ENCODE measurements at regions not wholly inside any gene's neighbourhood (a gene's known extent, or its start where the extent isn't known, plus 50 kb on each side); places are given as distances from the start of the nearest gene placed in this dataset.

DNA sequence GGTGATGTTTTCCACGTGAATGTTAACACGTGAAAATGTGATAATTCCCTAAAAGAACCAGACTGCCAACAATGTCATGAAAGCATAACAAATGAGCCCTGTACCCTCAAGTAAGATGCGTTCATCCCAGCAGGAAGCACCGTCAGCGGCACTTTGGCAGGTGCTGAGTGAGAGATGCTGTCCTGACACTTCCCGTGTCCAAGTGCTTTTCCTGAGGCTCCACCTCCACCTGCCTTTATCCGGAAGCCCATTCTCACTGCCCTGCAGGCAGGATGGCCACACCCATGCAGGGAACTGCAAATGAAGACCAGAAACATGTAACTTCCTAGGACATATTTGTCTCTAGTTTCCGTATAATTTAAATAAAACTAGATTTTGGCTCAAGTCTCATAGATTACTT lies 238.0 kb upstream of the IRX2 start (continued):
- no peak for TF ChIP-seq LEF1 (IDR thresholded peaks at IDR 0.05)
- TF ChIP-seq, protein P1, sequence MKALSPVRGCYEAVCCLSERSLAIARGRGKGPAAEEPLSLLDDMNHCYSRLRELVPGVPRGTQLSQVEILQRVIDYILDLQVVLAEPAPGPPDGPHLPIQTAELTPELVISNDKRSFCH (CRISPR knock-in tag; IDR thresholded peaks at IDR 0.05), result no peak
- TF ChIP-seq, protein P1 (tag; IDR thresholded peaks at IDR 0.05), result no peak
- TF ChIP-seq MCM7 (IDR thresholded peaks at IDR 0.05), result no peak
- TF ChIP-seq CBX8 (IDR thresholded peaks at IDR 0.05; ENCODE audit: borderline replicate concordance, extremely low read depth, low read depth, low read length, poor library complexity, severe bottlenecking), result no peak
- no peak for TF ChIP-seq ZFPM2 (CRISPR knock-in tag; IDR thresholded peaks at IDR 0.05)

DNA sequence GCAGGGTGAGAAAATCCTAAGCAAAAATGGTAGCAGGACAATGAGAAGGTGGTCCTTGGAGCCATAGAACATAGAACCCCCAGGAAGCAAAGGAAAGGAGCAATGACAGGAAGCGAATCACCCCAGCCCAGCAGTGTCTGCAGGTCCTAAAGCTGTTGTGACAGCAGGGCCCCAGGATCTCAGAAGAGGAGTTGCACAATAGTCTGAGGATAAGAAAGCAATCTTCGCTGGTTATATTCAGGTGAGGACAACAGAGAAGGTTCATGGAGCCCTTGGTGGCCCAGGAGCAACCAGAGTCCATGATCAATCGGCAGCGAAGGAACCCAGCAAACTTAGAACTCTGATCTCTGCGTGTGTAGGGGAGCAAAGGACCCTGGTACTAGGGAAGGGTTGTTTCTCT lies 234.8 kb upstream of the IRX2 start:
- Histone ChIP-seq H3K9me3 (replicated peaks; ENCODE audit: control insufficient read depth, insufficient read depth, low read depth, low read length) (no peaks in the 10 kb centered on the region; the same call in 1 of the 2 replicates), H3K27ac (ENCODE audit: extremely low read depth, low read depth, low read length) (no peak overlapping the region), H3K4me3 (no peak overlapping the region), H3K9me1 (ENCODE audit: control insufficient read depth, insufficient read depth, low read length) (no peaks in the 10 kb centered on the region), H2AFZ (ENCODE audit: low read depth, low read length) (no peak overlapping the region), H3K36me3 (ENCODE audit: control insufficient read depth, insufficient read depth, low read length) (no peaks in the 10 kb centered on the region), H3K79me2 (ENCODE audit: control insufficient read depth, insufficient read depth, low read length) (no peaks in the 10 kb centered on the region), H3K9ac (ENCODE audit: insufficient read depth in 1 of 2, low read depth in 2 of 2, low read length in 2 of 2) (no peak overlapping the region), H3K27me3 (ENCODE audit: control insufficient read depth in 2 of 2, insufficient read depth in 2 of 2, low read length in 2 of 2) (no peaks in the 10 kb centered on the region; a peak in 2 of 5 replicates), H3K4me1 (replicated peaks in 1 of 2; ENCODE audit: control insufficient read depth in 2 of 2, insufficient read depth in 2 of 2, low read length in 2 of 2) (no peaks in the 10 kb centered on the region), H3K4me2 (ENCODE audit: insufficient read depth, low read length) (no peak overlapping the region), H4K20me1 (replicated peaks; ENCODE audit: control insufficient read depth, insufficient read depth, low read length) (no peaks in the 10 kb centered on the region)
- ATAC-seq (no peak), DNase-seq (ENCODE audit: extremely low read depth in 1 of 4, low spot score in 3 of 4) (no peak), FAIRE-seq (no peak)
- WGBS (ENCODE audit: insufficient coverage, low coverage, missing lambda C conversion rate), result 0% methylated on average over 5 of the region's 5 CpGs
- in situ Hi-C loops (cut with MboI), result no loop called here
- POLR2A ChIA-PET, result no interaction called here
- TF ChIP-seq ZNF778 (CRISPR knock-in tag; IDR thresholded peaks at IDR 0.05), result no peak
- no peak for TF ChIP-seq ZNF23 (CRISPR knock-in tag; IDR thresholded peaks at IDR 0.05)
- 0 out of 2 replicates have a peak, but pooled peaks have one; percentile 18 for TF ChIP-seq CEBPB (tag; IDR thresholded peaks at IDR 0.05)
- TF ChIP-seq NFXL1 (CRISPR knock-in tag; IDR thresholded peaks at IDR 0.05), result no peak
- intact Hi-C loops (cut with micrococcal nuclease), result no loop called here
- CTCF ChIA-PET (ENCODE audit: low intra/inter-chr PET ratio), result no interaction called here
- BruUV-seq (replicated peaks), result no TSS peak
